GM21576 (cell line): ENCODE measurements at regions not wholly inside any gene's neighbourhood (a gene's known extent, or its start where the extent isn't known, plus 50 kb on each side); places are given as distances from the start of the nearest gene placed in this dataset.

Experiments used
- ATAC-seq: cut with Tn5 transposase; IDR thresholded peaks from one replicate; pipeline ENCODE4 v1.9.1; 2021; ENCODE audit warnings: mild to moderate bottlenecking, moderate library complexity; ENCODE audit not compliant: unreplicated experiment

- no peak for ATAC-seq
Observed at GRCh38 chr20:39946053-39946810, 742.8 kb downstream of the MAFB start.

- ATAC-seq: no peak
Observed at GRCh38 chr20:39944861-39945260, 744.2 kb downstream of the MAFB start.

- ATAC-seq: no peak
Observed at GRCh38 chr20:39943336-39943735, 745.7 kb downstream of the MAFB start.

- ATAC-seq: no peak
Observed at GRCh38 chr20:39941245-39941644, 747.8 kb downstream of the MAFB start.

GRCh38 chr20:39939241-39939865, 749.7 kb downstream of the MAFB start:
- ATAC-seq: no peak

DNA sequence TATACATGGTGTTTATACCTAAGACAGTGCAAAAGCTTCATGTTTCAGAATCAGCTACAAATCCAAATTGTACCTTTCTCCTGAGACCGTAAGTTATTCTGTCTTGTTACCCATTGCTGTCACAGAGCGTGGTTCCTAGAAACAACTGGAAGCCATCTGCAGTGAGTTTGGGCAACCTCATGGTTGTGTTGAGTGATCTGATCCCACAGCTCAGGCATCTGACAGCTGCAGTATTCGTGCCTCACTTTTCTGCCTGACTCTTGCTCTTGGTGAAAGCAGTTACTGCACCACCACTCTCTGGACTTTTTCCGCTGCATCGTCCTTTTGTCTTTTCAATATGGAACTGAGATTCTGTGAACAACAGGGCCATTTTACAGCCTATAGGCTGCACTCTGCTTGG, 752.6 kb downstream of the MAFB start:
- no peak for ATAC-seq

DNA sequence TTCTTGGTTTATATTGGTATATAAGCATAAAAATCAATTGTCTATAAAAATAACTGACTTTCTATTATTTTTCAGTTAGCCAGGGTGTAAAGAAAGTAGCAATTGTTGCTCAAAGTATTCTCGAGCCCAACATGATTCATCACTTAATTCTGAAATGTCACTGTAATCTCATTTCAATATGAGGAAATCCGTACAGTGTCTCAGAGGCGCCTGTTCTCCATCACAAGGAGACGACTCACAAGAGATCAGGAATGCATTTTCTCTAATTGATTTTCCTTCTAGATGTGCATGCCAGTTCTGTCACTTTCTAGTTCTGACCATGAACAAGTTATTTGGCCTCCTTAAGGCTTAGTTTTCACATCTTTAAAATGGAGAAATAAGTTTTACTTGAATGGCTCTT, 753.1 kb downstream of the MAFB start:
- no peak for ATAC-seq

- ATAC-seq: no peak
Observed at GRCh38 chr20:39916236-39916765, 772.7 kb downstream of the MAFB start.

- ATAC-seq: no peak
Observed at GRCh38 chr20:39913274-39913673, 775.8 kb downstream of the MAFB start.

GRCh38 chr20:39911497-39911896, 777.5 kb downstream of the MAFB start:
- no peak for ATAC-seq

DNA sequence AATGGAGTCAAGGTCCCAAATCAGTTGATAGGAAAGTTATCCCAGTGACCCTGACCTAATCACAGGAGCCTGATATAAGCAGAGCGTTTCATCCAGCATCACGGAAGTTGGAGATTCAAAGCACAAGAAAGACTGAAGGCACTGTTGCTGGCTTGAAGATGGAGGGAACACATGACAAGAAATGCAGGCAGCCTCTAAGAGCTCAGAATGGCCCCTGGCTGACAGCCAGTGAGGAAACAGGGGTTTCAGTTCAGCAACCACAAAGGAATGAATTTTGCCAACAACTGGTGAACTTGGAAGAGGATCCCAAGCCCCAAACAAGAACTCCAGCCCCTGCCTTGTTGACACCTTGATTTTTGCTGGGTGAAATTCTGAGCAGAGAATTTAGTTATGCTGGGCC, 778.5 kb downstream of the MAFB start:
- no peak for ATAC-seq

- ATAC-seq: no peak
Observed at GRCh38 chr20:39909447-39909846, 779.6 kb downstream of the MAFB start.

DNA sequence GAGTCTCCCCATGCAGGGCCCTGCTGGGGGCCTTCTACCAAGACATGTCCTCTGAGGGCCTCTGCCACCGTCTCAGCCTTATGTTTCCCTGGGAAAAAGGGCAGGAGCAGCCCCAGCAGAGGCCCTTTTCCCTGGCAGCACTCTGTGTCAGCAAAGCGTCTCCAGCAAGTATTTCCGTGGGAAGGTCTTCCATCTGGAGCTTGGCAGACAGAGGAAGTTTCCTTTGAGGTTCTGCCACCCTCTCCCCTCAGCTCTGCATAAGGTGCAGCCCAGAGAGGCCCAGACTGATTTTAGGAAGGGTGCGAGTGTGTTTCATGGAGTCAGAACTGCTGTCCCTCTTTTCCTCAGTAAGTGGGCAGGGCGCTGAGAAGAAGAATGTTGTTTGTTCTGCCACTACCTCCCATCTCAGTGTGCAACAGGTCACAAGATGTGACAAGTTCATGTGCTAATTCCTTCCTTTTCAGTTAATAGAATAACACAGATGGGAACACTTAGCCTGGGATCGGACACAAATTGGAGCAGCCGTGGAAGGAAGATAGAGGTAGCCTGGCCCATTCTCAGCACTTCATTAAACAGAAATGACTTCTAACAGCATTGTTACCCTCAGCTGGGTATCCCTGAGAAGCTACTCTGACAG, 784.4 kb downstream of the MAFB start:
- no peak for ATAC-seq

- no peak for ATAC-seq
Observed at GRCh38 chr20:39903806-39904465, 785.1 kb downstream of the MAFB start.

DNA sequence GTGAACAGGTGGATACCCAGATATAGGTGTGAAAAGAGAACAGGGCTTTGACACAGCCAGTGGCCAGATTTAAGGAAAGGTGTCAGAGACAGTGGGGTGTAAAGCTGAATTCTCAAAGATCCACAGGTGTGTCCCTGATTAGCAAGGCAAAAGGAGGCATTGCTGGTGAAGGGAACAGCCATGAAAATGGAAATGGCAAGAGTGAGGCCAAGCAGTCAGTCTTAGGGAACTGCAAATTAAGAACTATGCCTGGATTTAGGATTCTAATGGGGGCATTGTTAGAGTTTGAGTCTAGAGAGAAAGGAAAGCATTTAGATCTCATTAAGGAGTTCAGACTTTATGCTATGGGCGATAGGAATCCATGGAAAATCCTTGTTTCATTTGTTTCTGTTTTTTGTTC, 789.2 kb downstream of the MAFB start:
- ATAC-seq: no peak

- no peak for ATAC-seq
Observed at GRCh38 chr20:39898467-39898852, 790.6 kb downstream of the MAFB start.

GRCh38 chr20:39897781-39898466, 791.1 kb downstream of the MAFB start:
- ATAC-seq: no peak

DNA sequence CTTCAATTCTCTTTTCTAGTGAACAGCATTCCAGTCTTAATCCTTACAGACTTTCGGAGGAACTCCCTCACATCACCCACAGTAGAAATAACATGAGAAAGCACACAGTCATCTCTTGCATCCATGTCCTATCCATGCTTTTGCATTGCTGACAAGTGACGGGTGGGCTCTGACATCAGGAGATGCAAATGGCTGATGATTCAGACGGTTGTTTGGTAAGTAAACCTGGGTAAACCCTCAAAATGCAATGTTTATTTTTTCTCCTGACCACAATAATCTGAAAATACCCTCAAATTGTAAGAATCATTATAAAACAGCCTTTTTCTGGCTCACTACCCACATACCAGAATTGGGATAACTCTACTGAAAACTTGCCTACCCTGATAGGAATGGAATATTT, 792.0 kb downstream of the MAFB start:
- no peak for ATAC-seq

- no peak for ATAC-seq
Observed at GRCh38 chr20:39894067-39894466, 795.0 kb downstream of the MAFB start.

- no peak for ATAC-seq
Observed at GRCh38 chr20:39893003-39893685, 795.9 kb downstream of the MAFB start.
